ENCODE measurements at regions not wholly inside any gene's neighbourhood (a gene's known extent, or its start where the extent isn't known, plus 50 kb on each side); places are given as distances from the start of the nearest gene placed in this dataset.

DNA sequence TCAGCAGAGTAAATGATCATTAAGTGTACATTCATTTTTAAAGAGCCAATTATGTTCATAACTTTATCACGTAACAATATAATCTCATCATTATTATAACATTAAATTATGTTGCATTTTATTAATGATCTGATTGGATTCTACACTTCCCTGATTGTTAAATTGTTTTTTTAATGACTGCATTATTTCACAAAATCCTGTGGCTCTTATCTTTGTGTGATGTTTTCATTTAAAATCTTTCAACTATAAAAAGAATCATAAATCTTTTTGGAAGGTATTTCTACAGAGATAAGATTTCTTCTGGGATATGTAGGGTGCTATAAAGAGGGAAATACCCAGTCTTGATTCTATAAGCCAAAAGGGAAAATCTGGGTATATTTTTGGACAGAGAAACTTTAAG is 101.7 kb downstream of the ZIC5 start:
- no peak for DNase-seq (ENCODE audit: insufficient read length)
- TF ChIP-seq POLR2A (IDR thresholded peaks at IDR 0.05; ENCODE audit: low read depth, low read length) (no peak), POLR2AphosphoS5 (IDR thresholded peaks at IDR 0.05; ENCODE audit: low read depth, low read length) (no peak), TAF1 (IDR thresholded peaks at IDR 0.05; ENCODE audit: borderline replicate concordance, low read depth, low read length) (no peak)
- no peak for FAIRE-seq

DNA sequence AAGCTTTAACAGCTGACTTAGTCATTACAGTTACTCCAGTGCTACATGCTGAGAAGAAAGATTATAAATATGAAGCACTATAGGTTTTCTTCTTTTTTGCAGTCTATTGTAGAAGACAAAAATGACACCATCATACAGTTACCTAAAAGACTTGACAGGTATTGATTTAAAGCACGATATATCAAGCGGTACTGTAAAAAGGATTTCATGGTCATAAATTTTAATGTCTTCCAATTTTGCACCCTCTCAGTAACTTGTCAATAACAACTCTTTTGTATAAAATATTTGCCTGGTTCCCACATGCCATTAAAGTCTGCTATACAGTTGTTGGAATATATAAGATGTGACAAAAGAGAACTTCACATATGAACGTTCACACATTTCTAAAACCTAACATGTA is 102.8 kb downstream of the ZIC5 start:
- DNase-seq (ENCODE audit: insufficient read length) = no peak
- TF ChIP-seq POLR2AphosphoS5 (IDR thresholded peaks at IDR 0.05; ENCODE audit: low read depth, low read length) (no peak), TAF1 (IDR thresholded peaks at IDR 0.05; ENCODE audit: borderline replicate concordance, low read depth, low read length) (no peak), POLR2A (IDR thresholded peaks at IDR 0.05; ENCODE audit: low read depth, low read length) (no peak)
- no peak for FAIRE-seq

DNA sequence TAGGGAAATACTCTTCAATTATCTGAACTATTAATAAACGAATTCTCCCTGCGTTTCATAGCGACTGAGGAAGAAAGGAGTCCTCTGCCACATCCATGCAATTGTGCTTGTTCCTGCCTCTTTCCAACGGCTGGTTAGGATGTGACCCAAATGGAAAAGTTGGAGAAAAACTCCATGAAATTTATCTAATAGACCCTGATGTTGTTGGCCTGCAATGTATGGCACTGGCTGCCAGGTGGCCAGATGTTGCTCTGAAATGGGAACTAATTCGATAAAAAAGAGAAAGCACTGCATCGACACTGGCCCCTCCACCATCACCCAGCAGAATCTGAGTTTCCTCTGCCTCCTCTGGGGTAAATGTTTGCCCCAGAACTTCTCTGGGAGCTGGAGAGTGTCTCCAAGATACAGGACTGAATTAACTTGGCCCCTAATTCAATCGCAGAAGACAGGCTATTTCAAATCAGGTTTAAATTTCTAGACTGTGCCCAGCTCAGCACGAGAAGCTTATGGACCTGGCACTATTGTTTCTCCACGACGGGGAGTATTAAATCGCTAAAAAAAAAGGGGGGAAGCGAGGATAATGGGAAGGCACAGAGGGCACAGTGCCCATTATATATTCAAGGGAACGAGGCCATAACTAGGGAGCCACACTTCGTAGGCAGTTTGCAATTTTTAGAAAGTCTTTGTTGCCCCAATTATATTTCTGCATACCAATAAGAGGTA is 103.9 kb downstream of the ZIC5 start:
- FAIRE-seq (no peak), DNase-seq (ENCODE audit: insufficient read length) (no peak)
- TF ChIP-seq TAF1 (IDR thresholded peaks at IDR 0.05; ENCODE audit: borderline replicate concordance, low read depth, low read length) (no peak), POLR2A (IDR thresholded peaks at IDR 0.05; ENCODE audit: low read depth, low read length) (no peak), POLR2AphosphoS5 (IDR thresholded peaks at IDR 0.05; ENCODE audit: low read depth, low read length) (no peak)

DNA sequence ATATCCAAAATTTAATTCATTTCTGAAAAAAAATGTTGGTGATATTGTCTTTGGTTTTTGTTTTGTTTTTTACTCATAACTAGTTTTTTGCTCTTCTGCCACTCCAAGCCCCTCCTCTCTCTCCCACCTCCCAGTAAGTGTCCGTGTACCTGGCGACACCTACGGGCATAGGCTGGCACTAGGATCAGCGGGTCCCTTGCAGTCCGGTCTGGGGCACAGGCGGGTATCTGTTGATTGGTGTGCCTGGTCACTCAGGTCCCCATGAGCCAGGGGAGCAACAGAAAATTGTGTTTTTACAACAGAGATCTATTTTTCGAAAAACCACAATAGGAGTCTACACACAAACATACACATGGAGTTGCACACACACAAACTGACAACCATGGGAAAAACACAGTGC is 104.8 kb downstream of the ZIC5 start:
- FAIRE-seq = no peak
- TF ChIP-seq POLR2A (IDR thresholded peaks at IDR 0.05; ENCODE audit: low read depth, low read length) (no peak), POLR2AphosphoS5 (IDR thresholded peaks at IDR 0.05; ENCODE audit: low read depth, low read length) (no peak), TAF1 (IDR thresholded peaks at IDR 0.05; ENCODE audit: borderline replicate concordance, low read depth, low read length) (no peak)

GRCh38 chr13:99865420-99865930 is 106.1 kb downstream of the ZIC5 start:
- FAIRE-seq (no peak), DNase-seq (ENCODE audit: insufficient read length) (no peak)
- no peak for TF ChIP-seq POLR2A (IDR thresholded peaks at IDR 0.05; ENCODE audit: low read depth, low read length)
- no peak for TF ChIP-seq POLR2AphosphoS5 (IDR thresholded peaks at IDR 0.05; ENCODE audit: low read depth, low read length)
- no peak for TF ChIP-seq TAF1 (IDR thresholded peaks at IDR 0.05; ENCODE audit: borderline replicate concordance, low read depth, low read length)

More for the DNA sequence above, 104.8 kb downstream of the ZIC5 start:
- no peak for DNase-seq (ENCODE audit: insufficient read length)

DNA sequence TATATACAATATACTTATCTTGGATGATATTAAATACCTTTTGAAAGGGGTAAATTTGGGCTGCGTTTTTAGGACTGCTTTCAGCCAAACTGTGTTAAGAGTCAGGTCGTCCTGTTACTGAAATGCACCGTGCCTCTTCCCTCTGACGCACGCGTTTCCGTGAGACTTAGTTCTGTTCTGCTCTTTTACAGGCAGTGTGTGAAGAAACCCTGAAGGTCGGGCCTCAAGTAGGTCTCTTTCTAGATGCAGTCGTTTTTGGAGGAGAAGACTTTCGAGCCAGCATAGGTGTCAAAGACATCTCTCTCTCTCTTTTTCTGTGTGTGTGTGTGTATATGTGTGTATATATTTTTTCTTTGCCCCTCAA is 107.0 kb downstream of the ZIC5 start:
- FAIRE-seq = no peak
- DNase-seq (ENCODE audit: insufficient read length) = no peak
- TF ChIP-seq TAF1 (IDR thresholded peaks at IDR 0.05; ENCODE audit: borderline replicate concordance, low read depth, low read length) (no peak), POLR2A (IDR thresholded peaks at IDR 0.05; ENCODE audit: low read depth, low read length) (no peak), POLR2AphosphoS5 (IDR thresholded peaks at IDR 0.05; ENCODE audit: low read depth, low read length) (no peak)

DNA sequence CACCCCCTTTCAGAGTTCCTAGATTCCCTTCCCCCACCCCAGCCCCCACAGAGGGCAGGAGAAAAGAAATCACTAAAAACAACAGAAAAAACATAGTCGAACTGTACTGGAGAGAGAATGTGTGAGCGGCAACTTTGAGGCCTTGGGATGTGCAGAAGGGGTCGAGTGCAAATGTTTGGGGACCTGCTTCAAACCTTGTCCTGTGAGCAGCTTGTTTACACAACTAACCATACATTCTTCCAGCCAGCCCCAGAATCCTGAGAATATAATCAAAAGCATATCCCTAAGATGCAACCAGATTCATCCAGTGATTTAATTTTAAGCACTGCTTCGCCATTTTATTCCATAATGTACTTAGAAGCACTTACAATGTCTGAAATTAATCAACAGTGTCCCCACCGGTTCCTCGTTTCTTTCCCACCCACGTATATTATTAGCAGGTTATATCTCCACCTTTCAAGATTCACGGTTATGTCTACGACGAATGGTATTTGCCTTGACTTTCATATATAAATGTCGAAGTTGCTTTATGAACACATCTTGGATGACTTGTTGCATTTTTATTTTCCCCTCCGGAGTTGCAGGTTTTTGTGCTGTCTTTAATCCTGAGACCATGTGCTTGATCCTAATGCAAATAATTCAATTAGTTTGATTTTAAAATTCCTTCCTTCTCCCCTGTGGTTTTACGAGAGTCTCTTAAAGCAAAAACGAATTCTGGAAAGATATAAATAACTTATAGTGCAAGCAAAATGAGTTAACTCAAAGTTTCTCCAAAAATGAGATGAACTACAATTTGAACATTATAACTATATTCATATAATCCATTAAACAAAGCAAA is 107.6 kb downstream of the ZIC5 start:
- FAIRE-seq = no peak
- DNase-seq (ENCODE audit: insufficient read length) = no peak
- TF ChIP-seq TAF1 (IDR thresholded peaks at IDR 0.05; ENCODE audit: borderline replicate concordance, low read depth, low read length) (no peak), POLR2AphosphoS5 (IDR thresholded peaks at IDR 0.05; ENCODE audit: low read depth, low read length) (no peak), POLR2A (IDR thresholded peaks at IDR 0.05; ENCODE audit: low read depth, low read length) (no peak)

DNA sequence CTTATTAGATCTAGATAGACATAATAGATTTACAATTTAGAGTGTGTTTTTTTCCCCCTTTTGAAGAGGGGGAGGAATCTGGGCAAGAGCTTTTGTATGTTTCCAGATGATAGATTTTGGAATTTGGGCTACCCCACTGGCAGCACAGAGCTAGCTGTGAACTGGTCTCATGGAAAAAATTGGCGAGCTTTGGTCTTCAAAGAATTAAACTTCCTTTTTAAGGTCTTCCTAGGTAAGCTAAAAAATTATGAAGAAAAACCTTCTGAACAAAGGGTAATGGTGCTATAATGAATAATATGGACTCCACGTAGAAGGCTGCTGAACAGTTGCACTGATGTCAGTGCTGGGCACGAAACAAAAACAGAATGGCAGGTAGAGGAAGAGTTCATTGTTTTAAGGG is 109.3 kb downstream of the ZIC5 start:
- FAIRE-seq = no peak
- TF ChIP-seq POLR2A (IDR thresholded peaks at IDR 0.05; ENCODE audit: low read depth, low read length) (no peak), TAF1 (IDR thresholded peaks at IDR 0.05; ENCODE audit: borderline replicate concordance, low read depth, low read length) (no peak), POLR2AphosphoS5 (IDR thresholded peaks at IDR 0.05; ENCODE audit: low read depth, low read length) (no peak)
- DNase-seq (ENCODE audit: insufficient read length) = no peak

DNA sequence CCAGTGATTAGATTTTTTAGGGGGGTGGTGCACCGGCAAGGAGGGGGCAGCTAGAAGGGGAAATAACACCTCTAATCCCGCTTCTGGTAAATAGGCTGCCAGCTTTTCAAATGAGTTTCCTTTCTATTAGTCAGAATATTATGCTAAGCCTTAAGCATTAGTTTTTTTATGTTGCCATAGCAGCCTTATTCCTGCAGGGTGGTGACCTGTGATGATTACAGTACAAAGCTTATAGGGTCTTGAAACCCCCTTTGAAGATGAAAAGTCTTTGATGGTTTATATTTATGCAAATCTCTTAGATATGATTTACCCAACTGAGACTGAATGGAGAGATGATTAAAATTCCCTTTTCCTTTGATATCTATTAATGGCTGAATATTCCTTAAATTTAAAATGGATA is 109.8 kb downstream of the ZIC5 start:
- DNase-seq (ENCODE audit: insufficient read length) (no peak), FAIRE-seq (no peak)
- TF ChIP-seq POLR2A (IDR thresholded peaks at IDR 0.05; ENCODE audit: low read depth, low read length) (no peak), TAF1 (IDR thresholded peaks at IDR 0.05; ENCODE audit: borderline replicate concordance, low read depth, low read length) (no peak), POLR2AphosphoS5 (IDR thresholded peaks at IDR 0.05; ENCODE audit: low read depth, low read length) (no peak)

DNA sequence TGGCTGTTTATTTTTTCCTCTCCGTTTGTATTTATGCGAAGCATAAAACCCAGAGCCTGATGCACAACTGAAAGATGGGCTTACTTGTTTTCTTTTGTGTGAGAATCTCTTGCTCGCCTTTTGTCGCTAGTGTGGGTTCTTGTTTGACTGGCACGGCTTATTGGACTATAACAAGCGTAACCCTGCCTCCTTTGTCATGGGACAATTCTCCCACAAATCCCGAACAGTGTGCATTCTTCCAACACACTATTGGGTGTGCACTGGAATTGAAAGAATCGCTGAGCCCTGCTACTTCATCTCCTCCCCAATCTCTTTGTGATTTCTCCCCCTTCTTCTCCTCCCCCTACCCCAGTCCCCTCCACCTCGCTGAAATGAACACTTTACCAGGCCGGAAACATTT is 110.8 kb downstream of the ZIC5 start:
- TF ChIP-seq TAF1 (IDR thresholded peaks at IDR 0.05; ENCODE audit: borderline replicate concordance, low read depth, low read length) (no peak), POLR2A (IDR thresholded peaks at IDR 0.05; ENCODE audit: low read depth, low read length) (no peak), POLR2AphosphoS5 (IDR thresholded peaks at IDR 0.05; ENCODE audit: low read depth, low read length) (no peak)
- FAIRE-seq = no peak
- no peak for DNase-seq (ENCODE audit: insufficient read length)

GRCh38 chr13:99859178-99860177 is 112.1 kb downstream of the ZIC5 start:
- DNase-seq (ENCODE audit: insufficient read length) (no peak), FAIRE-seq (no peak)
- no peak for TF ChIP-seq TAF1 (IDR thresholded peaks at IDR 0.05; ENCODE audit: borderline replicate concordance, low read depth, low read length)
- TF ChIP-seq POLR2A (IDR thresholded peaks at IDR 0.05; ENCODE audit: low read depth, low read length) = no peak
- no peak for TF ChIP-seq POLR2AphosphoS5 (IDR thresholded peaks at IDR 0.05; ENCODE audit: low read depth, low read length)

Measured in GM12892 (cell line).